ENCODE measurements at regions not wholly inside any gene's neighbourhood (a gene's known extent, or its start where the extent isn't known, plus 50 kb on each side); places are given as distances from the start of the nearest gene placed in this dataset.
"Not testable (repeated sequence)": the region's sequence is repeated elsewhere in the genome, so short reads cannot be mapped to it uniquely, and the experiment has no call there.

- DNase-seq, result no peak
Measured at GRCh38 chr4:22573198-22573597, 57.3 kb upstream of the ADGRA3 start.

GRCh38 chr4:22573641-22574040 is 57.8 kb upstream of the ADGRA3 start:
- DNase-seq, result no peak

- DNase-seq, result no peak
Measured at GRCh38 chr4:22574424-22574823, 58.6 kb upstream of the ADGRA3 start.

- no peak for DNase-seq
Measured at GRCh38 chr4:22574880-22575279, 59.0 kb upstream of the ADGRA3 start.

- no peak for DNase-seq
Measured at GRCh38 chr4:22587253-22587652, 71.4 kb upstream of the ADGRA3 start.

- DNase-seq, result no peak
Measured at GRCh38 chr4:22593933-22594332, 78.1 kb upstream of the ADGRA3 start.

GRCh38 chr4:22595684-22596083 is 79.8 kb upstream of the ADGRA3 start:
- DNase-seq, result no peak

- DNase-seq, result no peak
Measured at GRCh38 chr4:22596409-22596808, 80.5 kb upstream of the ADGRA3 start.

GRCh38 chr4:22597471-22597870 is 81.6 kb upstream of the ADGRA3 start:
- no peak for DNase-seq

- DNase-seq, result not testable (repeated sequence)
Measured at GRCh38 chr4:22598113-22599047, 82.5 kb upstream of the ADGRA3 start.

GRCh38 chr4:22599228-22599928 is 83.5 kb upstream of the ADGRA3 start:
- not testable (repeated sequence) for DNase-seq

- DNase-seq, result not testable (repeated sequence)
Measured at GRCh38 chr4:22599929-22600432, 84.1 kb upstream of the ADGRA3 start.

GRCh38 chr4:22601638-22602037 is 85.8 kb upstream of the ADGRA3 start:
- not testable (repeated sequence) for DNase-seq

GRCh38 chr4:22607382-22607781 is 85.4 kb upstream of the GBA3 start:
- peak; percentile 38 for DNase-seq

- DNase-seq, result not testable (repeated sequence)
Measured at GRCh38 chr4:22609951-22610525, 82.7 kb upstream of the GBA3 start.

GRCh38 chr4:22614114-22614513 is 78.6 kb upstream of the GBA3 start:
- no peak for DNase-seq

GRCh38 chr4:22616516-22616915 is 76.2 kb upstream of the GBA3 start:
- DNase-seq, result no peak

- not testable (repeated sequence) for DNase-seq
Measured at GRCh38 chr4:22620144-22620543, 72.6 kb upstream of the GBA3 start.

GRCh38 chr4:22621970-22622369 is 70.8 kb upstream of the GBA3 start:
- DNase-seq, result not testable (repeated sequence)

GRCh38 chr4:22624002-22624401 is 68.7 kb upstream of the GBA3 start:
- not testable (repeated sequence) for DNase-seq

- no peak for DNase-seq
Measured at GRCh38 chr4:22625311-22625710, 67.4 kb upstream of the GBA3 start.

GRCh38 chr4:22627851-22628250 is 64.9 kb upstream of the GBA3 start:
- DNase-seq, result not testable (repeated sequence)

All from COR-L47 (cell line).